ENCODE measurements at regions not wholly inside any gene's neighbourhood (a gene's known extent, or its start where the extent isn't known, plus 50 kb on each side); places are given as distances from the start of the nearest gene placed in this dataset.
"Not testable (repeated sequence)": the region's sequence is repeated elsewhere in the genome, so short reads cannot be mapped to it uniquely, and the experiment has no call there.

- no peak for DNase-seq (ENCODE audit: low read depth in 2 of 2)
These were observed 500.1 kb downstream of the CCDC171 start for GRCh38 chr9:16052757-16053530.

DNA sequence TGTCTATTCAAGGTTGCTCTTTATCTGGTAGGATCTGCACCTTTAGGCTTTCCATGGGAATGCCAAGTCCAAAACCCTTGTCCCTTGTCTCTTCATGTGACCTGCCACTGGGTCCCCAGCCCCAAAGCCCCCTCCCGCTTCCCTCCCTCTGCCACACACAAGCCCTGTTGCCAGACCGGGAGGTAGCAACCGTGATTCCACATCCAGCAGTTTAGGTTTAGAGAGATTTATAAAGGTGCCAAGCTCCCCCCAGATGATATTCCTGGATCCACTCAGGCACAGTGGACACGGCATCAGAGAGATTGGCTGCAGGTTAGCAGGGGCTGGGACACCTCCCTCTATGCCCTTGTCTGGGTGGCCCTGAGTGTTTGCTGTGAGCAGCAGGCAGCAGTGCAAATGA lies 504.7 kb downstream of the CCDC171 start:
- DNase-seq (ENCODE audit: low read depth in 2 of 2), result no peak

GRCh38 chr9:16058131-16058549 lies 505.3 kb downstream of the CCDC171 start:
- DNase-seq (ENCODE audit: low read depth in 2 of 2), result no peak

DNA sequence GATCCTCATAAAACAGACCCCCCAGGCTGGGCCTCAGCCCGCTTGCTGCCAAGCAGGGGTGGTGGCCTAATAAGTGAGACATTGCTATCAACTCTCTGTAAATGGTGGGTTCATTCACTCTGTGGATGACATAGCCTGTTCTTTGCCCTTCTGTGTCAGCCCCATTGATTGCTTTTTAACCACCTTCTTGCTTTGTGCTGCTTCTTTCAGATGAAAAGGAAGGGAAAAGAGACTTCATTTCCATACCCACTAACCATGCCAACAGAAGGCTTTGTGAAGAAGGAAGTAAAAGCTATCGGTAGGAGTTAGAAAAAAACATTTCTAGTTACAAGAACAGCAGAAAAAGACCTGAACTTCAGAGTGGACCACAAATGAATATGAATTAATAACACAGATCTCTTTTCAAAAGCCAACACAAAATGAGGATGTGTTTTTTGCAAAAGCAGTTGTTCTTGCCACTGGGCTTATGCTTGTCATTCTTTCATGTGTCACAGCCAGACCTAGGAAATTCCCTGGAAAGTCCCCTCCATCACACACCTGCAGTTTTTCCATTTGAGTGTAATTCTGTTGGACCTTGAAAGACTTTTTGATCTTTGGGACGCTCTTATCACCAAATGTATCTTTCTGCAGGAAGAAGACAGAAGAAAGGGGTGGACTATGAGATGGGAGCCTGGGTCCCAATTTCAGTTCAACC lies 507.7 kb downstream of the CCDC171 start:
- DNase-seq (ENCODE audit: low read depth in 2 of 2), result no peak

DNA sequence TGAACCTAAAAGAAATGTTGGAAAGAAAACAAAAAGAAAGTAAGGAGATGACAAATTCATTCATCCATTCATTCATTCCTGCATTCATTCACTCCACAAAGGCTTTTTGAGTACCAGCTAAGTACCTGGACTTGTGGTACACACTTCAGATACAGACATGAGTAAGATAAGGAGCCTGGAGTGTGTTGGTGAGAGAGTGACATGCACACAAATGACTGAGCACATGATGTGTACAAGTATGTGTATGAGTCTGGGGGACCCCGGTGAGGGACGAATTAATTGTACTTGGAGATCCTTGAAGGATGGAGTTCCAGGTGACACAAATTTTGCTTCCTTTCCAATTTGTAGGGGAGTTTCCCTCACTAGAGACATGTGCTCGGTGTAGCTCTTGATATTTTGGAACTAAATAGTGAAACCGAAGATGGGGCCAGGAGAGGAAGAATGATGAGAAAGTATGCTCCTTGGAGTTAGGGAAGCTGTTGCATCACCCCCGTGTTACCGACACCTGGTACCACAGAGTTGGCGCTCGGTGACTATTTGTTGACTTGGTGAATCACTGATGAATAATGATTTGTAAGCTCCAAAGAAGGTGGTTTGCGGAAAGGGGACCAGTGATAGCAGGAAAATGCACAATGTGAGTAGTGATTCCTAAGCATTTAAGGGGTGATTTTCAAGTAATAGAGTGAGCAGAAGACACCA lies 509.8 kb downstream of the CCDC171 start:
- no peak for DNase-seq (ENCODE audit: low read depth in 2 of 2)

- no peak for DNase-seq (ENCODE audit: low read depth in 2 of 2)
These were observed 510.4 kb downstream of the CCDC171 start for GRCh38 chr9:16063241-16063591.

DNA sequence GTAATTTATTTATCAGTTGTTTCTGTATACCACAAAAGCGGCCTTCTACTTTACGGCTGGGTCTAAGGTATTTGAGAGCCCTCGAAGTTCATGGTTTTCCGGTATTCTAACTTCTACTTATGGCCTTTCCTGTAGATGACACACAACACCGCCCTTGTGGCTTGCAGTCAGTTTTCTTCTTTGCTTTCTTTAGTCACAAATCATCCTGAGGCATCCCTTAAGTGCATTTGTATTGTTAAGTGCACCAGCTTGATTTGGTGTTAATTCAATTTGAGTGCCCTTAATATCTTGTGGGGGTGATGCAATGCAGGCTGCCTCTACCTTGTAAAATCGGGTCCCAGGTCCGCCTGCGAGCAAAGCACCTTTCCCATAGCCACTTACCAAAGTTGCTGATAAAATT lies 511.9 kb downstream of the CCDC171 start:
- DNase-seq (ENCODE audit: low read depth in 2 of 2), result no peak

GRCh38 chr9:16066201-16066600 lies 513.4 kb downstream of the CCDC171 start:
- DNase-seq (ENCODE audit: low read depth in 2 of 2), result not testable (repeated sequence)

GRCh38 chr9:16068476-16068875 lies 515.6 kb downstream of the CCDC171 start:
- DNase-seq (ENCODE audit: low read depth in 2 of 2), result no peak

DNA sequence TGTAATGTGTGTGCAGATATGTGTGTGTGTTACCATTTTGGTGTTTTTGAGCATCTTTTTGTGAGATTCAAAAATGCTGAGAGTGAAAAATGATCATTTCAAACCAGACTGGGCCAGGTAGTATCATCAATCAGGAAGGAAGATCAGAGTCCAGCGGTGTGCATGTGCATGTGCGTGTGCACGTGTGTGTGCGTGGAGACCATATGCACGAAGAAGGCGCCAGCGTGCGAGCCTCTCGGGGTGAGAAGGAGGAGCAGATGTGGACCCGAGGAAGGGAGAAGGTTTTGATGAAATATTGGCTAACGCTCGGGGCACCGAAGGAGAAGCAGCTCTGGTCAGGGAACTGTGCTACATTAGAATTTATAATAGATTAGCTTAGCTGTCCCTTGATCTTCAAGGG lies 516.4 kb downstream of the CCDC171 start:
- DNase-seq (ENCODE audit: low read depth in 2 of 2), result no peak

DNA sequence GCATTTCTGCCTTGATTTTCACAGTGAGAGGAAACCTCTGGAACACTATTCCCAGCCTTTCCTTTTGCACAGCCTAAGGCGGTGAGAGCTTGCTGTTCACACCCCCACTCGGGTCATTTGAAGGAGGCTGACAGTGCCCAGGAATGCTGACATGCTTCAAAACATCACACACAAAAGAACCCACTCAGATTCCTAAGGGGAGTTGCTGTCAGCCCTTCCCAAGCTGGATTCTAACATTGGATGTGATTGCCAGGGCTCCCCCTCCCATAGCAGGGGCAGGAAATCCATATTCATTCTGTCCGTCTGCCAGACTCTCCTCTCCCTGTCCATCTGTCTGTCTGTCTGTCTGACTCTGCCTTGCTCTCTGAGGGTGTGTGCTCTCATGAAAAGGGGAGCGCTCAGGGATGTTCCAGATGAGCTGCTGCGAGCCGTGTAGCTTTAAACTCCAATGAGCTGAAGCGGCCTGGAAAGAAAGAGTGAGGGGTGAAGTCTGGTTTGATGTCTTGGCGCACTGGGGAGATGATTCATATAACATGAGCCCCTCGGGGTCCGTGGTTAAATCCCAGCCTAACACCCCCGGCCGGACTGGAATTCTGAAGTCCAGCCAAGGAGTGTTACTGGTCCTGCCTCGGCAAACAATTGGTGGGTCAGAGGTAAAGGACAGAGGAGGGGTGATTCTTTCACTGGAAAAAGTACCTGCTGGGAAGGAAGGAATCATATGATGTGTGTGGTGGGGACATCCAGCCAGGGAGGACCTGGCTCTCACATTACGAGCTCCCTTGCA lies 517.0 kb downstream of the CCDC171 start:
- no peak for DNase-seq (ENCODE audit: low read depth in 2 of 2)

DNA sequence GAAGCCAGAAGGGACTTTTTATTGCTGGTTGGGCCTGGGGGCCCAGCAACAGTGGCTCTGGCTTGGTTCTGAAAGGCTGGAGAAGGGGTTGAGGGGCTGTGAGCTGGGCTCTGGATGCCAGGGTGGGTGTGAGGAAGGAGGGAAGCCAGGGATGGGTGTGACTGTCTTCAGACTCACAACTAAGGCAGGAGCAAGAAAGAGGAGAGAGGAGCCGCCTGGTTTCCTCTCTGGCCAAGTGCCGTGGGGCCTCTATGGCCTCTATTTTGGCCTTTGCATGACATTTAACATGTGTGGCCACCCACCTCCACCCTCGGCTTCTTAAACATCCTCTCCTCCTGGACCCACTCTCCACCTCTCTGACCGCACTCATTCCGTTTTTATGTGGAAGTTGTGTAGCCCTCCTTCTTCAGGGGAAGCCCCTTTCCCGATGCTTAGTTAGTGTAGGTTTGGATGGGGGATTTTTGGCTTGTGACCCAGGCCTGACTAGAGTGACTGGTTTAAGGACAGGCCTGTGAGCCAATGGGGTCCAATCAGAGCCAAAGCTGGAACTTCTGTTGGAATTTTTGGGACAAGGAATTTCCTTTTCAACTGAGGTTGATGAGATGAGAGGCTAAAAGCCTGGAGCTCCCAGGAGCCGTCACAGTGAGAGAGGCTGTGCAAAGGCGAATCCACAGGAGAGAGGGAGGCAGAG lies 517.8 kb downstream of the CCDC171 start:
- no peak for DNase-seq (ENCODE audit: low read depth in 2 of 2)

- no peak for DNase-seq (ENCODE audit: low read depth in 2 of 2)
These were observed 518.6 kb downstream of the CCDC171 start for GRCh38 chr9:16071400-16071799.

DNA sequence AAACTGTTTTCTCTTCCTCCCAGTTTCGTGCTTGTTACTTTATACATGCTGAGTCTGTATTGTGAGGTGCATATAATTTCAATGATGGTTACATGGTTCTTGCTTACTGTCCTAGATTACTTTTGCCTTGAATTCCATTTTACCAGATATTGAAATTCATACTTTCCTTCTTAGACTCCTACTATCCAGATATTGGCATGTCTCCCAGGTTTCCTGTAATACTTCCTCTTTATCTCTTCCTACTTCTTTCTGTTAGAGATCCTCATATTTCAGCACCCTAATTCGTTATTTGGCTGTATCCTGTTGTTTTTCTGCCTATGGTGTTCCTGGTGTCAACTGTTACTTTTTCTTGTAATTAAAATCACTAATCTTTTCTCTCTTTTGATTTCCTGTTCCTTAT lies 522.1 kb downstream of the CCDC171 start:
- DNase-seq (ENCODE audit: low read depth in 2 of 2), result no peak

GRCh38 chr9:16075696-16076095 lies 522.9 kb downstream of the CCDC171 start:
- DNase-seq (ENCODE audit: low read depth in 2 of 2), result no peak

- no peak for DNase-seq (ENCODE audit: low read depth in 2 of 2)
These were observed 523.7 kb downstream of the CCDC171 start for GRCh38 chr9:16076511-16076910.

DNA sequence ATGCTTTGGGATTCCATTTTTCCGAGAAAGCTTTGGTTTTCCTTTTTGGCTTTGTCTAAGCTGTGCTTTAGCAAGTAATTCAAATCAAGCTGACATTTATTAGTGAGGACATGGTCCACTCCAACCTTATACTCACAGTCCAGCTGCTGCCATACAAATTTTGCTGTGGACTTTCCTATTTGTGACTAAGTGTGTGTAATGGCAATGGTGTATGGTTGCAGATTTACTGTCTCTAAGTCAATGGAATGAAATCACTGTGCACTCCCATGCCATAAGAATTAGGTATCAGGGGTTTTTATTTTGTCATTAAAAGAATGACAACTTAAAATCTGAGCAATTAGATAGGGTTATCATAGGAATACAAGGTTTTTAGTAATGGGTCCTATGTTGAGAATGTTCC lies 530.0 kb downstream of the CCDC171 start:
- DNase-seq (ENCODE audit: low read depth in 2 of 2), result no peak

GRCh38 chr9:16085167-16085726 lies 532.4 kb downstream of the CCDC171 start:
- DNase-seq (ENCODE audit: low read depth in 2 of 2), result no peak

DNA sequence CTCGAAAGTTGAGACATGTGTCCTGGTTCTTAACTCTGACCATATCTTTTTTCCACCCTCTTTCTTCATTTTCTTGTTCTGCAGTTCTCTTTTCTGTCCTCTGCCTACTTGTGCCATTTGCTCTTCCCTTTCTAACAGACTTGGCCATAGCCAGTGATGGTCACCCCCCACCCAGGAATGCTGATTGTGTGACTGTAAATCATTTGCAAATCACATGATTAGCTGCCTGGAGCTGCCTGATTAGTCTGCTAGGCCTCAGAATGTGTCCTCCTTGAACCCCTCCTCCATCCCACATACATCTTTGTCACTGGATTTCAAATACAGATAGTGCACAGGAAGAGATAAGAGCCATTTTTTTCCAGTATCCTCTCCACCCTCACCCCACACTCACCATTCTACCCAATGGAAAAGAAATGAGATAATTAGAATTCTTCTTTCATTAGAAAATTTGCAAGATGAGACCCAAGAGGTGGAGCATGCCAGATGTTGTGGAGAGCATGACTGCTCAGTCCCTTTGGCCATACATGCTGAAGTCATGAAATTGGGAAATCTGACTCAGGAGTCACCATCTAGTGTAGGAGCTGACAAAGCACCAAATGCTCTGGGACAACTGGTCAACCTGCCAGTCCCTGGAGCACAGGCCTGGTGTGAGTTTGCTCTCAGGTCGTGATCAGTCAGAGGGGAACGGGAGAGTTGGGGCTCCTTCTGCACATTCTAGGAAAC lies 538.2 kb downstream of the CCDC171 start:
- no peak for DNase-seq (ENCODE audit: low read depth in 2 of 2)

Measured in stimulated activated CD4-positive, alpha-beta T cell treated with anti-CD3 and anti-CD28 coated beads, Interleukin-12 subunit alpha, Interleukin-12 subunit beta, amount 100 ng/mL, for 24 hours (primary cell).